CMK (cell line): ENCODE measurements at regions not wholly inside any gene's neighbourhood (a gene's known extent, or its start where the extent isn't known, plus 50 kb on each side); places are given as distances from the start of the nearest gene placed in this dataset.
A peak's percentile ranks its signal among the peaks of the same experiment; 100 is the strongest.
"Not testable (repeated sequence)": the region's sequence is repeated elsewhere in the genome, so short reads cannot be mapped to it uniquely, and the experiment has no call there.

Experiments
- DNase-seq: peaks from one replicate; pipeline ENCODE4 v3.0.0-alpha.2; 2010; ENCODE audit warnings: low read depth

DNA sequence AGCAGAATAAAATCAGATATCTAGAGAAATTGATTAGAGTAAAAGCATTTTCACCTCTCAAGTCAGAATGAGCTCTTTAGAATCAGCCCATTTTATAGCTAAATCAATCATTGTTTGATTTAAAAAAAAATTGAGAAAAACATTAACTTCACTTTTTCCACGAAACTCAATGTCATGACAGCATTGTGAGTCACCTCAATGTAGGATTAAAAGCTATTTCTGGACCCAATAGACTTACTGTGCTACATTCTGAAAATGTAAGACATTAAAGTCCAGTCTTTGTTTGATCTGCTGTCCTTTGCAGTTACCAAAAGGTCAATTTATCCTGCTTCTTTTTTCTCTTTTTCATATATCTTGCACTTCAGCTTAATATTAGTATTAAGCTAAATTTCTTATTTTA is 519.4 kb upstream of the ZNF337 start:
- DNase-seq = no peak

DNA sequence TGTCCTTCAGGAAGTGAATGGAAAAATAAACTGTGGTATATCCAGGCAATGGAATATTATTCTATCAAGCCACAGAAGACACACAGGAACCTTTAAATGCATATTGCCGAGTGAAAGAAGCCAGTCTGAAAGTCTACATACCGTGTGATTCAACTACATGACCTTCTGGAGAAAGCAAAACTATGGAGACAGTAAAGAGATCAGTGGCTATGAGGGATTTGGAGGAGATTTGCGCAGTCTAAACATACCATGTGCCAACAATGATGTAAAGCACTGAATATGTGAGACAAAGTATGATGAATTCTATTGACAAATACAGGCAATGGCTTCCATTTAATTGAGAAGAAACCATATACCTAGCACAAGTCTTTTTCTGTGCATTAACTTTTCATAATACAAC is 518.3 kb upstream of the ZNF337 start:
- DNase-seq = no peak

DNA sequence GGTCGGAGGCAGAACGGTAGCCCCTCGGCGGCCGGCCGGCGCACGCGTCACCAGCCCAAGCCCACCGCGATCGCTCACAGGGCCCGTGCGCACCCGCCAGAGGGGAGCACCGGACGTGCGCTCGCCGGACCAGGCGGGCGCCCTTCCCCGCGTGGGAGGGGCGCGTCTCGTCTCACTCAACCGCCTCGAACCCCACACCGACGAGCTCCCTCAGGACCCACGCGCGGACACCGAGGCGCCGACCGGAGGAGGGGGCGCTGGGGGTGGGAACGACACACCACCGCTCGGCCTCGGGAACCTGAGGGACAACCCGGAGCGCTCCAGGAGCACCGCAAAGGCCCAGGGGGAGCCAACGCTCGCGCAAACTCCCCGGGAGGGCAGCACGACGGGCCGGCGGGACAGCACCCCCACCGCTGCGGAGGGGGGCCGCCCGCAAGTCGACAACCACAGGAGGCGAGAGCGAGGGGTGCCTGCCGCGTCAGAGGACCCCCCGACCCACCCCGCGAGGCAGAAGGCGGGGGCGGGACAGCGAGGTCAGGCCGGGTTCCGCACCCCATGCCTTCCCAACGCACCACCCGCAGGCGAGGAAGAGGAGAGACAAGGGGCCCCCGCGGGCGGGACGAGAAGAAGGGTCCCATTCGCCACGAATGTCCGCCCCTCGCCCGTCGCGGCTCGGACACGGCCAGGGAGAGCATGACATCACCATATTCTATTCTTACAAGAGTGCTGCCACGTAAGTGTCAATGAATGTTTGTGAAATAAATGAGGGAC is 512.7 kb upstream of the ZNF337 start:
- DNase-seq = peak; percentile 3

DNA sequence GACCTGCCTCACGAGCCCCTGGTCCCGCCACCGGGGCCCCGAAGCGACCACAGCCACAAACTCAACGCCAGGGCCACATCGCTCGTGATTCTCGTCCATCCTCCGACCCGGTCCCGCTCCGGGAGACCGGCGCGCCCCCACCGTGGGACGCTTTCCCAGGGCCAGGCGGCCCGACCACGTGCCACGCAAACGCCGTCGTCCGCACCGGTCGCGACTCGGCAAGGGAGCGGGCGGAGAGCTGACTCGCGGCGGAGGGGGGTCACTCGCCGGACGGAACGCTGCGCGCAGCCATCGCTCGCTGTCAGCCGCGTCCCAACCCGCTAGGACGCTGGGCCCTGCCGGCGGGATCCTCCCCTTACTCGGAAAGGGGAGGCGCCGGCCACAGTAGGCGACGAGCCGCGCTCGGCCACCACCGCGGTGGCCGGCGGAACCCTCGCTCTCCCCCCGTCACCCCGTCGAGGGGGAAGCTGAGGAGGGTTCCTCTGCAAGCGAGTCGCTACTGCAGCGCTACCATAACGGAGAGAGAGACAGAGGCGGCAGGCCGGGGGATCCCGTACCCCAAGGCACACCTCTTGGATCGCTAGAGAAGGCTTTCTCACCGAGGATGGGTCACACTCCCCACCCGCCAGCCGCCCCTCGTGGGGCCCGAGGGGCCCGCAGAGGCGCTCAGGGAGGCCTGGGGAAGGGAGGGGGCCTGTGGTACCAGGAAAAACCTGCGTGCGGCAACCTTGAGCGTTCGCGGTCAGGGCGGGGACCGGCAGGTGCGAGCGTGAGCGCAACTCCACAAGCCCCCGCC is 511.8 kb upstream of the ZNF337 start:
- DNase-seq = no peak

DNA sequence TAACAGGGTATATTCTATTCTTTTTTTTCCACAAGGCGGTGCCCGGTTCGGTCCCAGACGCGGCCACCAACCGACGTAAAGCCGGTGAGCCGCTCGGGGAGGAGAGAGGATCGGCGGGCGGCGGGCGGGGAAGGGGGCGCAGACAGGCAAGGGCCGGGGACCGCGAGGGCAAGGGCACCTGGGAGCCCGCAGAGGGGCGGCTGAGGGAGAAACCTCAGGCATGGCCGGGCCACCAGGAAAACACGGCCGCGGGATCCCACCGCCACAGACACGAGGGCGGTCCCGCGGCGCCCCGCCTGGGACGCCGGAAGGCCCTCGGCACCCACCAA is 511.3 kb upstream of the ZNF337 start:
- not testable (repeated sequence) for DNase-seq

DNA sequence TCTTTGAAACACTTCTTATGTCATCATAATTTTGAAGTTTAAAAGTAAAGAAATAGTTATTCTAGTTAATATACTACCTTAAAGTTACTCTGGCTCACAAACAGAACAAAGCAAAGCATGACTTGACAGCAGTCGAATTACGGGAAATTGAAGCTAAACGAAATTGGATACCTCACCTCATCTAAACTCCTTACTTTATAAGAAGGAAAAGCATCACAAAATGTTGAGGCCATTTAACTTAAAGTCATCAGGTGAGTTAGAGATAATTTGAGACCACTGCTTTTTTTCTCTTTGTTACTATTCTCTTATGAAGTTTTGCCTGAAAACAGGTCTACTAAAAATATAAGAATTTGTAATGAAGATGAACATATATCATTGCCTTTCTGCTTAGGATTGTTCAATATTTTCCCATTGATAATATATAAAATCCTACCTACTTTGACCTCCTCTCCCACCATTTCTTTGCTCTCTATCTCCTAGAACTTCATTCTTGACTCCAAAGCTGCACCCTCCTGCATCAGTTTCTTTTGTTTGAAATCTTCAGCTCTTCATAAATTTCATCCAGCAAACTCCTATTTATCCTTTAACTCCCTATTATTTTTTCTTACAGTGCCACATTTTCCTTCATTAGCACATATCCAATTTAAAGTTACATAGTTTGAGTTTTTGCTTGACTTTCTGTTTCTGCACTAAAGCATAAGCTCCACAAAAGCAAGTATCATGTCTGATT is 510.7 kb upstream of the ZNF337 start:
- no peak for DNase-seq

DNA sequence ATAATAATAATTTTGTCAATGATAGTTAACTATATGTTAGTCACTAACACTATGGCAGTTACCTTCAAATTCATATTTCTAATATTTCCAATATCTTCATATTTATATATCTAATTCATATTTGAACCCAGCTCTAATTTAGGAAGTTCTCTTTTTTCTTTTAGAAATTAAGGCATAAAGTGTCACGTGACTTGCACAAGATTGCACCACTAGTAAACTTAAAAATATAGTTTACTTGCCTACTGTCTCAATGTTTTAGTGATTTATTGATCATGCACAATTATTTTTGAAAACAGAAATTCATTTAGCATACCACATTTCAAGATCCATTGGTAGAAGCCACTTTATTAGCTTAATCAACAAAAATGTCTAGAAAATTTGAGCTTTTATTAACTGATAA is 508.7 kb upstream of the ZNF337 start:
- no peak for DNase-seq

DNA sequence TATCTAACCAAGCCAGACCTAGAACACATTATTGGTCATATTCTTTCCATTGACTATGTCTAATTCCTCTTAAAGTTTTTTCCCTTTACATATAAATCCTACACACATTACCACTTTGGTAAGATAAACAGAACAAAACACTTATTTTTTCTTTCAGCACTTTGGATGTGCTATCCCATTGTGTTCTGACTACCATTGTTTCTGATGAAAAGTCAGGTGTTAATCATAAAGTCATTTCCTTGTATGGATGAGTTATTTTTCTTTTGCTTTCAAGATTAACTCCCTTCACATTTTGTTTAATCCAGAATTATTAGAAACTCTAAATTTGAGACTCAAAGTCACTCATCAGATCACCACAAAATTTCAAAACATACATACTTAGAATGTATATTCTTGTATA is 504.4 kb upstream of the ZNF337 start:
- DNase-seq = not testable (repeated sequence)

DNA sequence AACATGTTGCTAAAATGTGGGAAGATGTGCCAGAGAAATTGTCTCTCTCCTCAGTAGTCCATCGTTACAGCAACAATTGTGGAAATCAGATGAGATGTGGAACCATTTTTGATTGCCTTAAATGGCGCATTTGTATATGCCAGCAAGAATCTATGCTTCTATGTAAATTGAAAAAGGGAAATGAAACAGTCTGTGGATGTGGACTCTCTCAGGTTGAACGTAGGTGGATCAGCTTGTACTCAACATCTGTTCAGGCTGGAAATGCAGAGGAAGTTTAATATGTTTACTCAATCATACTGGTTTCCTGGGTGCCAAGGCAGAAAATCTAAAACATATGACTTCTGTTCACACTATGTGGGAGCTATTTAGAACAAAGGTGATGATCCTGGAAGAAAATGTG is 490.7 kb upstream of the ZNF337 start:
- not testable (repeated sequence) for DNase-seq

DNA sequence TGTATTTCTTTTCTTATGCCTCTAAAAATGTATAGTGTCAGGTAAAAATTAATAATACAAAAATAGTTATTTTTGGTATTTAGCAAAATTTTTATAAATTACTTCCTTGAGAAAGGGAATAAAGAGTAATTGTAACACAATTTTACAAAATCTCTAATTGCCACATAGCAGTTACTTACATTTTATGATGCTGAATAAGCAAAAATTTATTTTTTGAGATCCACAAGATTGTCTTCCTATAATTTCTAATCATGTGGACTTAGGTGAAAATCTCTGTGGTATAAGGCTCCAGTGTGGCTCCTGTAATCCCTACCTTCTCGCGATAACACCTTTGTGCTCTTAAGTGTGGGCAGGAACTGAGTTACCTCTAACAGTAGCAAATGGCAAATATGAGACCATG is 487.1 kb upstream of the ZNF337 start:
- not testable (repeated sequence) for DNase-seq

DNA sequence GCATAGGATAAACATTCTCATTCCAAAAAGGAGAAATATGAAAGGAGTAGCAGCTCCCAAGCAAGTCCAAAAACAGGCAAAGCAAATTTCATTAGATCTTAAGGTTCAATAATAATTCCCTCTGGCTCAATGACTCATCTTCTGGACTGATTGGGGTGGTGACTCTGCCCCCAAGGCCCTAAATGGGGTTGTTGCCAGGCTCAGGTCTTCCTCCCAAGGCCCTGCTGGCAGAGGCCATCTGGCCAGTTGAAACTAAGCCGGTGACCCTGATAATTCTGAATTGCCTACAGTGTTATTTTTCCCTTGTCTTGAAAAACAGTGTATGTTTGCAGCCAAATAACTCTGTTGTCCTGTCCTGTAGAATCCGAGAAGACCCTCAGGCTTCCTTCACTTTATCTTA is 484.7 kb upstream of the ZNF337 start:
- DNase-seq = not testable (repeated sequence)

DNA sequence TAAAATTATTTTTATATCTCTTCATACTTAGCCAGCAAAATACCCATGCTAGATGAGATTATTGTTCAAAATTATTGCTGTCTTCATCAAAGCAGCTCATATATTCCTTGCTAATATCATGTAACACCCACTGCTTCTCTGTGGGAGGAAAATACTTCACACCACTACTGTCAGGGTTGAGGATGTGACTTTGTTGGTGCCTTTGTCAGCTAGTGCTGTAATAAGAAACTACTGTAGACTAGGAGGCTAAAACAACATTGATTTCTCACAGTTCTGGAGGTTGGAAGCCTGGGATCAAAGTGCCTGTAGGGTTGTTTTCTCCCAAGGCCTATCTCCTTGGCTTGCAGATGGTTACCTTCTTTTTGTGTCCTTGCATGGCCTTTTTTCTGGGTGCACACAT is 475.2 kb upstream of the ZNF337 start:
- DNase-seq = not testable (repeated sequence)

DNA sequence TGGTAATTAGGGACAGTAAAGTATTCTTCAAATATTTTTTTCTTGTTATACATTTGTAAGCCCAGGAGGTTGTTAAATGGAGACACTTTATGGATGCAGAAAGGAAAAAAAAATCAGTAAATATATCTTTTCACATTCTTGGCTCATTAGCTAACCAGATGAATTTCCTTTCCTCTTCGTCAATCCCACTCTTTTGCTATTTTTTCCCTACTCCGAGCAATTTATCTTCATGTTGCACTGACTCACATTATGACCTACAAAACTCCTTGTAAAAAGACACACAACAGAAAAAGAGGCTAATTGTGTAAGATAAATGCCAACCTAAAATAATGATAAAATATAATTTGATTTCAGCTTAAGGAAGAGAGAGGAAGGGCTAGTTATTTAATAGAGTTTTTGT is 472.9 kb upstream of the ZNF337 start:
- DNase-seq = no peak

DNA sequence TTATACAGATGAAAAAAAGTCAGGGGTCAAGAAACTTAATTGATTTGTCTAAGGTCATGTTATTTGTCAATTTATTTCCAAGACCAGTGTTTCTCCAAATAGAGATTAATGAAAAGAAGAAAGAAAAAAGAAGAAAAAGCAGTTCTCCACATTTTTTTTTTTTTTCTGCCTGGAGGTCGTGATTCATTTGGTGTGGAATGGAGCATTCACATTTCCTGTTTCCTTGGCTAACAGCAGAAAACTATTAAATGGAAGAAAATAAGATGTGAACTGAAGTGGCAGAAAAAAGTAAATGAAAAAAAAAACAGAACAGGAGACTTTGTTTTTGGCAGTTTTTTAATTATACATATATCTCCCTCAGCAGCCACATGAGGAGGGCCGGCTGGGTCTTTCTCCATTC is 470.8 kb upstream of the ZNF337 start:
- no peak for DNase-seq

DNA sequence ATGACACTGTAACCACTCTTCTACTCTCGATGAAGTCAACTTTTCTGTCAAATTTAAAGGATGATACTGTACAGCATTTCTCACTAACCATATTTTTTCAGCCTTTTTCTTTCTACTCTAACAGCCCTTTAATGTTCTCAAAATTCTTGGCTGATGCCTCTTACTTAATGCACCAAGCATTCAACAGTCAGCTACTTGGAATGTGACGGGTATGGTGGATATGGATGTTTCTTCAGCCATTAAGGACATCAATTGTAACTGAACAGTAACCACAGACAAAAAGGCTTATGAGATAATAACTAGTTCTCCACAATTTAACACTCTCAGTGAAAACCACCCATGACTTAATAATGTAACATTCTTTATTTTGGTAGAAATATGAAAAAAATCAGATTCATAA is 467.2 kb upstream of the ZNF337 start:
- DNase-seq = no peak

DNA sequence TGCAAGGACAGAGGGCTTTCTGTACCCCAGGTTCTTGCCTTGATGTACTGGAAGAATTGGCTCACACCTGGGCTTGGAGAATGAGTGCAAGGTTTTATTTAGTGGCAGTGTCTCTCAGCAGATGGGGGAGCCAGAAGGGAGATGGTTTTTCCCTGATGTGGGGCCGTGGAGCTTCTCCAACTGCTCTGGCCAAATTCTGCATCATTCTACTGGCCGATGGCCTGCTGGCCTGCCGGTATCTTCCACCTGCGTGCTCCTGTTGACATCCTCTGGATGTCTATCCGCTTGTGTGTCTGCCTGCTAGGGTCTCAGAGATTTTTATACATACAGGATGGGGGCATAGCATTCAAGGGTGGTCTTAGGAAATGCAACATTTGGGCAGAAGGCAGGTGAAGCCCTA is 466.5 kb upstream of the ZNF337 start:
- DNase-seq = not testable (repeated sequence)

DNA sequence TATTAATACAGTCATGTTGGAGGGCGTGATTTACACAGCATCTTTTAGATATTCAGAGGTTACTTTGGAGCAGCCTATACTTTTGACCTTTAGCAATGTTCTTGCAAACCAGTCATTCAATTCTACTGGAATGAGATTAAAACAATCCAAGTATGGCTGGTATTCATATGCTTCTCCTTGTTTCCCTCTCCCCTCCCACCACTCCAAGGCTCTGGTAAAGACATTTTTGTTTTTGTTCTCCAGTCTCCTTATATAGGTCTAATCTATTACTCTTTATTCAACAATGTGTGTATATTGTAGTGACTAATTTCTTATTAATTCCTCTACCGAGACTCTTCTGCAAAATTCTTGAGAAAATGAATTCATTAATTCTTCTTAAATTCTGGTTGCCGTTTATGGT is 465.1 kb upstream of the ZNF337 start:
- not testable (repeated sequence) for DNase-seq

DNA sequence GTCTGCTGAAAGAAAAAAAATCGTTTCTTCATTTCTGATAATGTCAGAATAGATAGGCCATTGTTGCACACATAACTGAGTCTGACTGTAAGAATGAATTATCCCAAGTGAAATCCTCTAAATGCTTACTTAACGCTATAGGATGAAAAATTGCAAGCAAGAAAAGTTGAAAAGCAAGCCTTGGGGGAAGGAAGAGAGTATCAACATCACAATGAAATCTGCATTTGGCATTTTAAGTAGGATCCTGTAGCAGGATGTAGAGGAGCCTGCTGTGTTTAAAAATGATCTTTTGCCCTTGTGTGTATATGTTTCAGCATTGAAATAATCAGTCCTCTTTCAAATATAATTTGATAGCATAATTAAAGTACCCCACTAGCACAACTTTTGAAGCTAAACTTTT is 464.3 kb upstream of the ZNF337 start:
- DNase-seq = not testable (repeated sequence)

DNA sequence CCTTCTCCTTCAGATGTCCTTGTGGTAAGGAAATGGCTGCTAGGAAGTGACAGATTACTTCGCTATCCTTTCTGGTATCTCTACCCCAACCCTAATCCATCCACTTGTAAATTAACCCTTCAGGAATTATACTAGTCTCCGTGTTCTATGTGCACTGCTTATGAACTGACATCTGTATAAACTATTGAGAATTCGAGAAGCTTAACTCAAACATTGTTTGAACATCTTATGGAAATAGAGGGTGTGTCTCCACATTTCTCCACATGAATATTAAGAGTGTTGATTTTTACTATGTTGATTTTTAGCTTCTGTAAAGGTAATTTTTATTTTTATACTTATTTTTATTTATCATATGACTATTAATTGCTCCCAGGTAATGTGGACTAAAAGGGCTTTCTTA is 457.6 kb upstream of the ZNF337 start:
- DNase-seq = no peak

DNA sequence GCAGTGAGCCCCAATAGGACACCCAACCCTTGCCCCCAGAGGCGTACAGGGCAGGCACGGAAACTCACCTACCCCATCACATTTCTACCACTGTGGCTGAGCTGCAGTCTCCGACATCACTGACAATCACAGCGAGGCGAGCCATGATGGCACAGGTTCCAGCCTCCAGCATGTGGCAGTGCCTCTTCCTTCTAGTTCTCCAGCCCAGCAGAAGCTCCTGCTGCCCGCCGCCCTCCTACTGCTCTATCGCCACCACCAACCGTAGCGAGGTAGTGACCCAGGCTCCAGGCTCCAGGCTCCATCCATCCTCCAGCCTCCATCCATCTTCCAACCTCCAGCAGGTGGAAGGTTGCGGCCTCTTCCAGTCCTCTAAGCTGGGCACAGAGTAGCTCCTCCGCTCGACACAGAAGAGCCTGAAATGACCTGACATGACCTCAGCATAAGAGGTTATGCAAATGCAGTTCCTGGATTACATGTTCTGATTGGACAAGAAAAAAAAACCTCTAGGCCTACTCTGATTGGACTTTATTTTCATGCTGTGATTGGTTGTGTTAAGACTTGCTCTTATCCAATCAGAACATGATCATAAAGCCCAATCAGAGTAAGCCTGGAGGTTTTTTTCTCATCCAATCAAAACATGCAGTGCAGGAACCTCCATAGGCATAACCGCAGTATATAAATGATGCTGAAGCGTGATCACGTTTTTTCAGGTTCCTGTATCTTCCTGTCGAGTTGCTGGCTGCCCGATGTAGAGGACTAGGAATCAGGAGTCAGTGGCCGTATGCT is 438.9 kb upstream of the ZNF337 start:
- DNase-seq = no peak

DNA sequence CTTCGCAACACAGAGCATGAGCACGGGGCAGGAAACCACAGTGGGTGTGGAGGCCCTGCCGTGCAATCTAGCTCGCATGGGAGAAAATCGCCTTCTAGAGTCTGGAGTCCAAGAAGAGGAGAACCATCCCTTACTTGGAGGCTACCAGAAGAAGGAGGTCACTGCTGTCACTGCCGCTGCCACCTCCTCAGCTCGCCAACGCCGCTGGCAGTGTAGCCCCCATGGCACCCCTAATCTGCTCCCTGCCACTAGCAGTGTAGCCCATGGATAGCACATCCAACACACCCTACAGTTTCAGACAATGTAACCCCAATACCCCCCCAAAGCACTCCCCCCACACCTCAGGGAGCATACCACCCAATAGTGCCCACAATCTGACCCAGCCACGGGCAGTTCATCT is 438.0 kb upstream of the ZNF337 start:
- no peak for DNase-seq

DNA sequence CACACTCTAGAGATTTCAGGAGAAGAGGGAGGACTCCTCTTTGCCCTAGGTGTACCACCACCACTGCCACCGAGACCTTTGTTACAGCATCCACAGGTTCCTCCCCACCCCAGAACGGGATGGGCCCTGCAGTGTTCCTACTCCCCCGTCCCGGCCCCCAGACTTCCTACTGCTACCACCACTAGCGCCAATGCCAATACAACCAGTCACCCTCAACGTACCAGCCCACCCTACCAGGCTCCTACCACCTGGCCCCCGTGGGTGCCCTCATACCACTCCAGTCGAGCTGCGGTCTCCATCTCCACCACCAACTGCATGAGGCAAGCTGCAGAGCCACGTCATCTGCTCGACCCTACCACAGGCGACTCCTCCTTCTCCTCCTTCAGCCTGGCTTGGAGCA is 437.1 kb upstream of the ZNF337 start:
- DNase-seq = not testable (repeated sequence)
